CD1c-positive myeloid dendritic cell (primary cell): ENCODE measurements at regions not wholly inside any gene's neighbourhood (a gene's known extent, or its start where the extent isn't known, plus 50 kb on each side); places are given as distances from the start of the nearest gene placed in this dataset.

Experiments
- DNase-seq: peaks from one replicate; pipeline ENCODE4 v3.0.0-alpha.2; 2016; ENCODE audit errors: extremely low spot score

GRCh38 chr16:47971225-47971624 is 184.6 kb downstream of the ABCC12 start:
- DNase-seq: no peak

DNA sequence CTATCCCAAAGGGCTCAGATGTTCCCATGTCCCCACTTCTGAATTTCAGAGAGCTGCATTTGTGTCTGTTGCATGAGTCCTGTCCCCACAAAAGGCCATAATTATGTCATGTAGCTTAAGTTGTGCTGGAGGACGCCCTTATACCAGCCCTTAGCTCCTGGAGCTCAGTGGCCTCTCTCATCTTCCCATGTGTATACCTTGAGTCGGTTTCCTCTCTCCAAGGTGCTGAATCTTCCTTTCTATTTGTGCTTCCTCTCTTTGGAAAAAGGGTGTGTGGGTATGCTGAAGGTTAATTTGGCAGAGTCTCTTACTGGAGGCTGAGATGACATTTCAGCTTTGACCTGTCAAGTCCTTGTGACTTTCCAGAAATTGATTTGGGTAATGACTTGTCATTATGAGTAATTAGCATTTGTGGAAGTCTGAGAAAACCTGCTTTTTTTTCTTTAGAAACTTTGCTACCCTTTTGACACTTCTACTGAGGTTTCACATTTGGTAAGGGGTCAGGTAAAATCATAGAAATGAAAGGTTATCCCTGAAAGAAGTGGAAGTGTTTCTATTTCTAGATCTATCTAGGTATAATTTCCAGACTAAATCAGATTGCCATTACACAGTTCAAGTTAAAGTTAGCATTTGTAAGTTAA is 185.4 kb downstream of the ABCC12 start:
- no peak for DNase-seq

GRCh38 chr16:47967374-47967773 is 188.4 kb downstream of the ABCC12 start:
- no peak for DNase-seq

DNA sequence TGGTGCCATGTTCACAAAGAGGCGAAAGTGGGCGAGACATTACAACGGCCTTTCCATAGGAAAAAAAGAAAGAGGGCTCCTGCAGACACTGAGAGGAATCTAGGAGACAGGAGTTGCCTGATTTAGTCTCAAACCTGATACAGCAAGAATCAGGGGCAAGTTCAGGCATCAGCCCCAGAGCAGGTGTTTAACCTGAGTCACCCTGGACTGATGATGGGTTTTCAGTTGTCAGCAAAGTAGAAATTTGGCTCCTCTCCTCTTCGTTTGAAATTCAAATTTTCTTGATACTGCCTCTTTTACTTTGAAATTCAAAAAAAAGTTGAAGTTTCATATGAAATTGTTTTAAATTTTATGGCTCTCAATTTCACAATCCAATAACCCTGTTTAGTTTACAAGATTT is 189.5 kb downstream of the ABCC12 start:
- no peak for DNase-seq

GRCh38 chr16:47965439-47965838 is 190.4 kb downstream of the ABCC12 start:
- DNase-seq: no peak

DNA sequence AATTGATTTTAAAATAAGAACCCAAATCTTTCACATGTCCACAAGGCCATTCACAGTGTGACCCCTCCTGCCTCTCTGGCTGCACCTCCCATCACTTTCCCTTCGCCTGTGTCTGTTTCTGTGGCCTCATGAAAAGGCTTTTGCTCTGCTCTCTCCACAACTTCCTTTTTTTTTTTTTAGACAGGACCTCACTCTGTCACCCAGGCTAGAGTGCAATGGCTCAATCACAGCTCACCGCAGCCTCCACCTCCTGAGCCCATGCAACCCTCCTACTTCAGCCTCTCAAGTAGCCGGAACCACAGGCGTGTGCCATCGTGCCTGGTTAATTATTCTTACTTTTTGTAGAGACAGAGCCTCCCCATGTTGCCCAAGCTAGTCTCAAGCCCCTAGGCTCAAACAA is 197.1 kb downstream of the ABCC12 start:
- DNase-seq: no peak

DNA sequence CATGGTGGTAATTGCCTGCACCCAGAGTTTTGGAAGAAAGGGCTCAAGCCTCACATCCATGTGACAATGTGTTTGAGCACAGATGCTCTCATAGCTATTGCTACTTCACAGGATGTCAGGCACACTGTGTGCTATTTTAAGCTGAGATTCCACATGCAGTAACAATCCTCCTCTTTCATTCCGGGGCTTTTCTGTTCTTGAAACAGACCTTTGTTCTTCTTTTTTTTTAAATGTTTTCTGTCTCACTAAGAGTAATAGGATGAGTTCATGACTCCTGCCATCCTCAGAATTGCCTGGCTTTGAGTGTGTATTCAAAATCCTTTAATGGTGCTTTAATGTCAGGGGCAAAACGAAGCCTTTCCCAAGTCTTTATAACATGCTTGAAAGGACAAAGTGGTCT is 198.9 kb downstream of the ABCC12 start:
- DNase-seq: no peak

DNA sequence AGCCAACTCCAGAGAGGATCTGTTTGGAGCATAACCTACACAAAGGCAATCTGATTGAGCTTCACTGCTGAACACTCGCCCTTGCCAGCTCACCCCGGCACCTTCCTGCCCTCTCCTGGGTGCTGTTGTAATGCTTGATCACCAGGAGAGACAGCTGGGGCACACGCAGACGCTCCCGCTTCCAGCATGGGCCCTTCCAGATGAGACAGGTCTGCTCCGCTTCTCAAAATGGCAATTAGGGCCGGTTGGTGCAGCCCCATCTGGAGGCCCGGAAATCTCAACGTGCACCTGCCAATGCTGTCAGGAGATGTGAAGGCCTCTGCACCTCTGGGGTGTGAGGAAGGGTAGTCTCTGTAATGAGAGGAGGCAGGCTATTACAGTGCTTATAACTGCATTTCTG is 206.1 kb downstream of the ABCC12 start:
- no peak for DNase-seq

DNA sequence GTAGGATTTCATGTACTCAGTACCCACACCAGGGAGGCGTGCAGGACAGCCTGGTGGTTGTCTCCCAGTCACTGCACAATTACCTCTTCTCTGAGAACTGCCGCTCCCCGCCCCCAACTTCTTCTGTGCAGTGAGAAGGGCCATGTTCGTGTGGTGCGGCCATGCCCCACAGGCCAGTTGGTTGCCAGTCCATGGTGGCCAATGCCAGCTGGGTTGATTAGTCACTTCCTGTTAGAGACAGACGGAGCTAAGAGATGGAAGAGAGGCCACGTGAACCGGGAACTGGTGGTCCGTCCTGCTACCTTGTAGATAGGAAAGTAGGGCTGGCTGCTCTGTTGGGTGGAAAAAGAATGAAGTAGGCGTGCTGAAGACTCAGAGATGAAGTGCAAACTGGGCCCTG is 206.5 kb downstream of the ABCC12 start:
- no peak for DNase-seq

- DNase-seq: no peak
Observed at GRCh38 chr16:47947723-47948122, 208.1 kb downstream of the ABCC12 start.

- no peak for DNase-seq
Observed at GRCh38 chr16:47946092-47946491, 209.7 kb downstream of the ABCC12 start.

- no peak for DNase-seq
Observed at GRCh38 chr16:47944589-47944988, 211.2 kb downstream of the ABCC12 start.

DNA sequence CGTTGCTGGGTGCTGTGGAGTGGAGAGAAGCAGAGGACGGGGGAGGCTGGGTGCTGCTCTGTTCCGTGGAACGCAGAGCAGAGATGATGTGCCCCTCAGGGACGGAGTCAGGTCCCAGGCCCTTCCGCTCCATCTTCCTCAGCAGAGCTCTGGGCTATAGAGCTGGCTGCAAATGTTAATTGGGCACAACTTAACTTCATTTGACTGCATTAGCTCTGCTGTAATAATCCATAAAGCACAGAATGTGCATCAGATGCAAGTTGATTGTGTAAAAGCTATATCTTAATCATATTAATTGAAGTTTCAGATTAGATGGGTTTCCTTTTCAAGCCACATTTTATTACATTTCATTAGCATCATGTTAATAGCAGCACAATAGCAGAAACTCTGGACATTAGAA is 212.6 kb downstream of the ABCC12 start:
- no peak for DNase-seq

DNA sequence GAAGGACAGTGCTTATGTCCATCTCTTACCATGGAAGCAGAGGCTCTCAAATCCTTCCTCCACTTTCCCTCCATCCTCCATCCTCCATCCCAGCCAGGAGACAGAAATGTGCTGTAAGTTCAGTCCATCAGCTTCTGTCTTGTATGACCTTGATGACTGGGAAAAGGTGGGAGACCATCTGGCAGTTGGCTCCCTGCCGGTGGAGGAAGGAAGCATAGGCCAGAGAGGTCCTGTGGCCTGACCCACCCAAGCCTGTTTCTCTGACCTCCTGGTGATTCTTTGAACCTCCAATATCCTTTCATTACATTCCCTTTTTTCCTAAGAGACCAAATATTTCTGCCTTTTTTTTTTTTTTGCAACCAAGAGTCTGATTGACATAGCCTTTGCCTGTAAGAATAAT is 215.3 kb downstream of the ABCC12 start:
- DNase-seq: no peak

DNA sequence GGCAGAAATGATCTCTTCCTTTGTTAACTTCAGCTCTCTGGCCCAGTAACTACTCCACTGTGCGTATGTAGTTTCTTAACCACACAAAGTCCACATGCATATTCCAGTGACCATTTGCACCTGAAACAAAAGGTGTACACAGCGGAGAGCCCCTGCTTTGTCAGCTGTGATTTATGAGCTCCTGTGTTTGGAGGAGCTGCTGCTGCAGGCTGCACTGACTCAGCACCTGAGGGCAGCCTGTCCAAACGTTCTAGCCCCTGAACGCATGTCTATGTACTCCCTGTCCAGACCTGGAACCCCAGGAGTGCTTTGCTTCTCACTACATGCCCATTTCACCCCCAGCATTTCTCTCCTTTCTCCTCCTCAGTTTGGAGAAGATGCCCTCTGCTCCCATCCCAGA is 216.1 kb downstream of the ABCC12 start:
- DNase-seq: no peak

GRCh38 chr16:47938272-47938671 is 217.5 kb downstream of the ABCC12 start:
- no peak for DNase-seq

DNA sequence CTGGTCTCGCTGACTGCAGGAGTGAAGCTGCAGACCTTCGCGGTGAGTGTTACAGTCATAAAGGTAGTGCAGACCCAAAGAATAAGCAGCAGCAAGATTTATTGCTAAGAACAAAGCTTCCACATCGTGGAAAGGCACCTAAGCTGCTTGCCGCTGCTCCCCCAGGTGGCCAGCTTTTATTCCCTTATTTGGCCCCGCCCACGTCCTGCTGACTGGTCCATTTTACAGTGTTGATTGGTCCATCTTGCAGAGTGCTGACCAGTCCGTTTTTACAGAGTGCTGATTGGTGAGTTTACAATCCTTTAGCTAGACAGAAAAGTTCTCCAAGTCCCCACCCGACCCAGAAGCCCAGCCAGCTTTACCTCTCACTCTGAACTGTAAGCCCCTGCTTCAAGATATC is 227.8 kb downstream of the ABCC12 start:
- no peak for DNase-seq

DNA sequence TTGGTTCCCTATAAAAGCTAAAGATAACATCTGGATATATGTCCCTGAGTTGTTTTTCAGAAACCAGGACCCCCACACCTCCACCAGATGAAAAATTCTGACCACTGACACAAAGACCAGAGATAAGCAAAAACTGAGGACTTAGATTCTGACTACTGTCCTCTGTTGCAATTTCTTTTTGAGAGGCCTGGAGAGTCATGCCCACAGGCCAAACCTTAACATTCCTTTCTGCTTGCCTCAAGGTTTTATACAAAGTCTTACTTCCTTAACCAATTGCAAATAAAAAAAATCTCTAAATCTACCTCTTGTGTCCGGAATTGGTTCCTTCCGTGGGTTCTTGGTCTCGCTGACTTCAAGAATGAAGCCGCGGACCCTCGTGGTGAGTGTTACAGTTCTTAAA is 228.5 kb downstream of the ABCC12 start:
- DNase-seq: no peak

DNA sequence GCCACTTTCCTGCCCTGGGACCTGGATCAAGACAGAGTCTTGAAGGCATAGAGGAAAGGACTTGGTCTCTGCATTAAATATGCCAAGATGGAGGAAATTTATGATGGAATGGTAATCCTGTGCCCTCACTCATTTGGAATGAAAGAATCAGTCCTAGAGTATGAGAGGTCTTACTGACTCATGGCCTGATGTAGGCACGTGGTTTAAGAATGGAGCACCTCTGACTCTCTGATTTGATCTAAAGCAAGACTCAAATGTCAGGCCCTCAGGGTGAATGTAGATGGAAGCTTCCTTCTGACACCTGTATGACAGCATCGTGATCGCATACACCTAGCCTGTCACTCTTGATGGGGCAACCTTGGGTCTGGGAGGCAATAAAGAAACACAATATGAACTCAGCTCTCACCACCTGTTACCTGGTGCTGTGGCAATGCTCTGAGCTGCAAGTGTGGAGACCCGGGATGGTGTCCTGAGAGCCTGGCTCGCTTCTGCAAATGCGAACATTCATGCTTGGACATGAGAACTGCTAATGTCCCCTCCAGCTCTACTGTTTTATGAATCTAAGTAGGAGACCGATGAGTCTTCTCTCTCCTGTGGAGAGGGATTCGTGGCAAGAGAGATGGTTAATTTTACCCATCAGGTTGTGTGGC is 229.9 kb downstream of the ABCC12 start:
- no peak for DNase-seq

DNA sequence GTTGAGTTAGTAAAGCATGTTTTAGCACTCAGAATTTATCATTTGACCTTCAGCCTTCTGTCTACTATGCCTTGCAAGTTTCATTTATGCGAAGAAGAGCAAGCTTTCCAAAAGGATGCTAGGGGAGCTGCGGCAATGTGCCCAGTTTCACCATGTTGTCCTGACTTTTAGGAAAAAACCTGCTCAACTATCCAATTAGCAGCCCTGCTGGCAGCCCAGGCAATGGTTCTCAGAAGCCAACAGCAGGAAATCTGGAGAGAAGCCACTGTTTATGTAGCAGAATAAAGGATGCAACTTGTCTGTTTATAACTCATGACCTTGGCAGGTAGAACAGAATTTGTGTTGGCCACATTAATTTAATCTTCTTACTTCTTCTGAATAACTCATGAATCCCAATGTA is 230.8 kb downstream of the ABCC12 start:
- DNase-seq: no peak

GRCh38 chr16:47921535-47921934 is 234.3 kb downstream of the ABCC12 start:
- no peak for DNase-seq

GRCh38 chr16:47920709-47921108 is 235.1 kb downstream of the ABCC12 start:
- no peak for DNase-seq

DNA sequence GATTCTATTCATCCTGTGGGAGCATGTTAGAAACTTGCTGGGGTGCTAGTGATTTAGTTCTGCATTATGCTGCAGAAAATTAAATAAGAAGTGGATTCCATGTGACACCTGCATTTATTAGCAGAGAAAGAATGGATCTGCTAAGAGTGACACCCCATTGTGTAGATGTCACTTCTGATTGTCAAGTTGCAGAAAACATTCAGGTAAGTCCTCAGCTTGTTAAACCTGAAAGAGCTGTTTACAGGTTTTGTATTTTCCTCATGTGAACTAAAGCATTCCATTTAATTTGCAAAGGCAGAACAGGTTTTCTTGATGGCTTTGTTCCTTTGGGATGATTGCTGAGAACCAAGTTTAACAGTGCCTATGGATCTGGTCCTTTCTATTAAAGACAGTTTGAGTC is 238.7 kb downstream of the ABCC12 start:
- no peak for DNase-seq

DNA sequence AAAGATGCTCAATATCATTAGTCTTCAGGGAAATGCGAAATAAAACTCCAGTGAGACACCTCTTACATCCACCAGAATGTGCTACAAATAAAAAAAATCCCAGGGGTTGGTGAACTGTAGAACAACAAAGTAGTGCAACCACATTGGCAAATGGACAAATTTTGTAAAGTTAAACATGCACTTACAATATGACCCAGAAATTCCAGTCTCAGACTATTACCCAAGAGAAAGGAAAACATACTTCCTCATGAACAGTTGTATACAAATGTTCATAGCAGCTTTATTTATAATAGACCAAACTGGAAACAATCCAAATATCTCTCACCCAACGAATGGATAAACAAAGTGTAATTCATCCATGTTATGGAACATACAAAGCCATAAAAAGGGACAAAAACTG is 239.5 kb downstream of the ABCC12 start:
- no peak for DNase-seq
